ENCODE measurements at regions not wholly inside any gene's neighbourhood (a gene's known extent, or its start where the extent isn't known, plus 50 kb on each side); places are given as distances from the start of the nearest gene placed in this dataset.

- Mint-ChIP-seq H3K9me3 (peaks cover 0 to 5% (median 2%) of the 10 kb centered on the region in 7 donors), H3K4me1 (no peaks in the 10 kb centered on the region), H3K27ac (no peak overlapping the region), H3K36me3 (no peaks in the 10 kb centered on the region), H3K27me3 (ENCODE audit: low read depth in 3 of 3) (no peaks in the 10 kb centered on the region), H3K4me3 (no peak overlapping the region)
- no peak overlapping the region for H3K27ac ChIP-seq (ENCODE audit: low read depth in 1 of 2, low read length in 2 of 2)
- TF ChIP-seq, protein P1, sequence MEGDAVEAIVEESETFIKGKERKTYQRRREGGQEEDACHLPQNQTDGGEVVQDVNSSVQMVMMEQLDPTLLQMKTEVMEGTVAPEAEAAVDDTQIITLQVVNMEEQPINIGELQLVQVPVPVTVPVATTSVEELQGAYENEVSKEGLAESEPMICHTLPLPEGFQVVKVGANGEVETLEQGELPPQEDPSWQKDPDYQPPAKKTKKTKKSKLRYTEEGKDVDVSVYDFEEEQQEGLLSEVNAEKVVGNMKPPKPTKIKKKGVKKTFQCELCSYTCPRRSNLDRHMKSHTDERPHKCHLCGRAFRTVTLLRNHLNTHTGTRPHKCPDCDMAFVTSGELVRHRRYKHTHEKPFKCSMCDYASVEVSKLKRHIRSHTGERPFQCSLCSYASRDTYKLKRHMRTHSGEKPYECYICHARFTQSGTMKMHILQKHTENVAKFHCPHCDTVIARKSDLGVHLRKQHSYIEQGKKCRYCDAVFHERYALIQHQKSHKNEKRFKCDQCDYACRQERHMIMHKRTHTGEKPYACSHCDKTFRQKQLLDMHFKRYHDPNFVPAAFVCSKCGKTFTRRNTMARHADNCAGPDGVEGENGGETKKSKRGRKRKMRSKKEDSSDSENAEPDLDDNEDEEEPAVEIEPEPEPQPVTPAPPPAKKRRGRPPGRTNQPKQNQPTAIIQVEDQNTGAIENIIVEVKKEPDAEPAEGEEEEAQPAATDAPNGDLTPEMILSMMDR (IDR thresholded peaks at IDR 0.05) = no peak
- no peaks in the 10 kb centered on the region for H3K4me1 ChIP-seq (ENCODE audit: control insufficient read depth in 1 of 2, insufficient read depth in 2 of 2, low read length in 2 of 2)
- H3K9me3 ChIP-seq (replicated peaks in 1 of 2; ENCODE audit: control insufficient read depth in 1 of 2, insufficient read depth in 1 of 2, low read length in 2 of 2) = peaks cover 0 to 3% of the 10 kb centered on the region in 2 donors
- no peaks in the 10 kb centered on the region for H4K20me1 ChIP-seq (ENCODE audit: insufficient read depth, low read length)
- no peaks in the 10 kb centered on the region for H3K27me3 ChIP-seq (ENCODE audit: control insufficient read depth in 2 of 2, insufficient read depth in 2 of 2, low read length in 2 of 2)
- H3K36me3 ChIP-seq (replicated peaks in 1 of 2; ENCODE audit: control insufficient read depth in 1 of 2, insufficient read depth in 2 of 2, low read length in 2 of 2) = no peaks in the 10 kb centered on the region
- 100% methylated on average over 3 of the region's 6 CpGs for WGBS (ENCODE audit: insufficient coverage)
- H3K4me2 ChIP-seq (replicated peaks; ENCODE audit: extremely low read depth, low read length, poor library complexity, severe bottlenecking) = no peak overlapping the region
- no peak for DNase-seq
- H3K9ac ChIP-seq (ENCODE audit: insufficient read depth, low read length, poor library complexity, severe bottlenecking) = no peak overlapping the region
- intact Hi-C loops (cut with micrococcal nuclease) = no loop called here
- no peak overlapping the region for H3K4me3 ChIP-seq (replicated peaks in 1 of 3; ENCODE audit: low read depth in 2 of 3, low read length in 3 of 3)
- no peaks in the 10 kb centered on the region for H3K79me2 ChIP-seq (ENCODE audit: insufficient read depth, low read length)
- no peak overlapping the region for H2AFZ ChIP-seq (ENCODE audit: insufficient read depth, low read depth, low read length, poor library complexity, severe bottlenecking)
Measured at GRCh38 chr12:115044073-115044472, 360.1 kb upstream of the TBX3 start.

- peaks cover 0 to 3% of the 10 kb centered on the region in 2 donors for H3K9me3 ChIP-seq (replicated peaks in 1 of 2; ENCODE audit: control insufficient read depth in 1 of 2, insufficient read depth in 1 of 2, low read length in 2 of 2)
- no peak overlapping the region for H3K9ac ChIP-seq (ENCODE audit: insufficient read depth, low read length, poor library complexity, severe bottlenecking)
- 82% methylated on average over 3 of the region's 4 CpGs for WGBS (ENCODE audit: insufficient coverage)
- H3K4me3 Mint-ChIP-seq = no peak overlapping the region
- H3K4me1 ChIP-seq (ENCODE audit: control insufficient read depth in 1 of 2, insufficient read depth in 2 of 2, low read length in 2 of 2) = no peaks in the 10 kb centered on the region
- H3K36me3 Mint-ChIP-seq = no peaks in the 10 kb centered on the region
- H3K36me3 ChIP-seq (replicated peaks in 1 of 2; ENCODE audit: control insufficient read depth in 1 of 2, insufficient read depth in 2 of 2, low read length in 2 of 2) = no peaks in the 10 kb centered on the region
- no peak overlapping the region for H2AFZ ChIP-seq (ENCODE audit: insufficient read depth, low read depth, low read length, poor library complexity, severe bottlenecking)
- no peaks in the 10 kb centered on the region for H3K27me3 ChIP-seq (ENCODE audit: control insufficient read depth in 2 of 2, insufficient read depth in 2 of 2, low read length in 2 of 2)
- H3K79me2 ChIP-seq (ENCODE audit: insufficient read depth, low read length) = no peaks in the 10 kb centered on the region
- H3K27ac ChIP-seq (ENCODE audit: low read depth in 1 of 2, low read length in 2 of 2) = no peak overlapping the region
- no peak overlapping the region for H3K4me3 ChIP-seq (replicated peaks in 1 of 3; ENCODE audit: low read depth in 2 of 3, low read length in 3 of 3)
- intact Hi-C loops (cut with micrococcal nuclease) = no loop called here
- TF ChIP-seq, protein P1 (IDR thresholded peaks at IDR 0.05) = no peak
- H3K27ac Mint-ChIP-seq = no peak overlapping the region
- DNase-seq = no peak
- H3K4me1 Mint-ChIP-seq = no peaks in the 10 kb centered on the region
- no peak overlapping the region for H3K4me2 ChIP-seq (replicated peaks; ENCODE audit: extremely low read depth, low read length, poor library complexity, severe bottlenecking)
- no peaks in the 10 kb centered on the region for H4K20me1 ChIP-seq (ENCODE audit: insufficient read depth, low read length)
- peaks cover 0 to 5% (median 2%) of the 10 kb centered on the region in 7 donors for H3K9me3 Mint-ChIP-seq
- no peaks in the 10 kb centered on the region for H3K27me3 Mint-ChIP-seq (ENCODE audit: low read depth in 3 of 3)
Measured at GRCh38 chr12:115043079-115043478, 359.1 kb upstream of the TBX3 start.
